Frontal cortex (tissue), 3 donors: ENCODE measurements at regions not wholly inside any gene's neighbourhood (a gene's known extent, or its start where the extent isn't known, plus 50 kb on each side); places are given as distances from the start of the nearest gene placed in this dataset.

Experiments
- DNase-seq, 2 donors: peaks; one replicate each; pipeline ENCODE4 v3.0.0; 2012; ENCODE audit warnings: low spot score in 2 of 2
- FAIRE-seq: peaks from 2 replicates; lab custom pipeline; 2012; peaks lifted over from hg19 to GRCh38; lab: Jason Lieb, UNC
- donor health status: control.
- donor health status: control.
- donor health status: control.

DNA sequence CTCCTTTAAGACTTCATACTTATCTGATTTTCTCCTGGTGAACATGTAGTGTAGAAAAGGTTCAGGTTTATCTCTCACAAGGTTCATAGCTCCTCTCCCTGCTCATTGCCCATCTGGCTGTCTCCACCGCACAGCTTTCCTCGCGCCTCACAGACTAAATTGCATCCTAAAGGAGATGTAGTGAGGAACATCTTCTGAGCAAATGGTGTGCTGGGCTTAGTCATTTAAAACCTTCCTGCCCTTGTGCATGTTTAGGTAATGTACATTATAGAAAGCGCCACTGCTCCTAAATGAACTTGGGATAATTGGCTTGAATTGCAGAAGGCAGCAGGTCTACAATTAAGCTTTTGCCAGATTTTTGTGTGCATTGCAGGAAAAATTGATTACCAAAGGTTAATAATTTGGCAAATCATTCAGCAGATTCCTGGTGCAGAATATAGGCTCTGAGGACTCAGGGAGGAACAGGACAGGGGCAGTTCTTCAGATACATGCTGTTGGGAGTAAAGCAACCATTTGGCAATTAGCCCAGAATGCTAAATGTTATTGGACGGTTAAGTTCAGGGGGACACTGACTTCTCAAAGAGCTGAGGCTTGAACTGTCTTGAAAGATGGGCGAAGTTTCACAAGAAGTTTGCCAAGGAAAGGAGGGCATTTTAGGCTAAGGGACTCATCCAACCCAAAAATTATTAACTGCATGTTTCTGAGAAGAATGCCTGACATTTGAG lies 108.4 kb upstream of the CLDN10 start:
- FAIRE-seq (no peak), DNase-seq (no peak)

DNA sequence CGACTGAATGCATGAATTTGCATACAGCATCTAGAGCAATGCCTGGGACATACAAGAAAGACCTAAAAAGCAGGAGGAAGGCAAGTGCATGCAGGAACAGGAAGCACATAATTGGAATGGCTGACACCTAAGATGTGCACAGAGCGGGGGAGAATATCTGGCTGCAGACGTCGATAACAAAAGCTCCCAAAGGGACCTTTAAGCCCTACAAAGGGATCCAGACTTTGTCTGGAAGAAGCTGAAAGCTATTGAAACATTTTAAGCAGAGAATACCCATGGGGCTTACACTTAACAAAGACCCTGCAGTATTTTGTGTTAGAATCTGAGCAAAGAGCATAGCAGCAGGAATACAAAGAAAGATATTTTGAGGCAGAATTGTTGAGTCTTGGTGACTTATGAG lies 107.4 kb upstream of the CLDN10 start:
- DNase-seq: no peak
- no peak for FAIRE-seq

DNA sequence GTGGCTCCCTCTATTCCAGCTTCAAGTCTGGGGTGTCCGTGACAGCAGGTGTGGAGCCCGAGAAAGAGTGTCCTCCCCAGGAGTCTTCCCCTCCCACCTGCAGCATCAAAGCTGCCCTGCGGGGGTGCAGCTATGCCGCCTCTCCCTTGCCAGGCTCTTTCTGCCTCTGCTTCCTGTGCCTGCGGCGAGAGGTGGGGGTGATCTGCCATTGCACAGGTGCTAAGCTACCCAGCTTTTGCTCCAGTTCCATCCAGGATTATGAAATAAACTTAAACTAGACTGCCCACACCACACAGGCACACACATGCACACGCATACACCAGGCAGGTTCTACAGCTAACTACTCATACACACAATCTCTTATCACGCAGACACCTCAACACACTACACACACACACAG lies 104.7 kb upstream of the CLDN10 start:
- peak in 1 of 2 donors; percentile 16 for DNase-seq
- no peak for FAIRE-seq

DNA sequence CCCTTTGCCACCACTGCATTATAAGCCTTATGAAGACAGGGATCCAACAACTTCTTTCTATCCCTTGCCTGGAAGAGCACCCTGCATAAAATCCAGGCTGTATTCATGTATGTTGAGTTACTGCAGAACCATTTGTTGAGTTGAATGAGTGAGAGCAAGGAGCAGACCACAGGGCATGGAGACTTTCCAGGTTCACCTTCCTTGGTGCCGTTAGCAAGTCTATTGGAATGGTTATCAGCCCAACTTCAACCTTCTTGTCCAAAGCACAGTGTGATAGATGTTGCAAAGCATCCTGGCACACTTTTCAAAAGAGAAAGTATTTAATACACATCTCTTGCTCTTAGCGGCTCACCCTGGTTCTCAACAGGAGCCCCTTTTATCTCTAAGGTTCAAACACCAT lies 100.9 kb upstream of the CLDN10 start:
- DNase-seq: no peak
- no peak for FAIRE-seq

DNA sequence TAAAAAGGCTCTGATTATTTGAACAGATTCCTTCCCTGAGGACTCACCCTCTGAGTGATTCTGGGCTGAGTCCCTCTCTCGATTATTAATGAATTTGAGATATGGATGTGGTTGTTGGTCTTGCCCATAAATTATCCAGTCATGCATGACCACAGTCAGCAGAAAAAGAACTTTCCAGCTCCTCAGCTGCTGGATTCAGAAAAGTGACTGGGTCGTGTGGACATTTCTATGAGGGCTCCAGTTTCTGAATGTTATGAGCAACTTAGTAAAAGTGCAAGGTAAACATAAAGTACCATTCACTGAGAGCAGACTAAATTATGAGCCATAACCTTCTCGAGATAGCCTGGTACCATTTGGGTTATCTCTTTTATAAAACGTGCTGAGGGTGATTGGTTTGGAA lies 100.1 kb upstream of the CLDN10 start:
- no peak for DNase-seq
- FAIRE-seq: no peak

- DNase-seq (no peak), FAIRE-seq (no peak)
Observed at GRCh38 chr13:95455782-95456181, 96.7 kb upstream of the CLDN10 start.

DNA sequence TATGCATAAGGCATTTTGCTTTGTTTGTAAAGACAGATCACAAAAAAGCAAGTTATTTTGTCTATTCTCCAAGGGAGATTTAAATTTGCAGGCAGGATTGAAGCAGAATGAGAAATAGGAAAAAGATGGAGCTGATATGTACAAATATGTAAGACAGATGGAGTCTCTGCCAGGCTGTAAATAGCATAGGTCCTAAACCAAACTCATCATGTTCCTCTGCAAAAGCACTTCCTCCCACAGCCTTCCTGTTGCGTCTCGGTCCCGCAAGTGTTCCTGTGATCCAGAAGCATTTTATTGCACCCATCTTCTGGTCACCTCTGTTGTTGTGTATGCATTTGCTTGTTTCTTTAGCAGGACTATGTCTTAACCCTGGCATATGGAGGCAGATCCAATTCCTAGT lies 95.7 kb upstream of the CLDN10 start:
- DNase-seq: no peak
- no peak for FAIRE-seq

- FAIRE-seq (no peak), DNase-seq (no peak)
Observed at GRCh38 chr13:95457294-95457693, 95.2 kb upstream of the CLDN10 start.

DNA sequence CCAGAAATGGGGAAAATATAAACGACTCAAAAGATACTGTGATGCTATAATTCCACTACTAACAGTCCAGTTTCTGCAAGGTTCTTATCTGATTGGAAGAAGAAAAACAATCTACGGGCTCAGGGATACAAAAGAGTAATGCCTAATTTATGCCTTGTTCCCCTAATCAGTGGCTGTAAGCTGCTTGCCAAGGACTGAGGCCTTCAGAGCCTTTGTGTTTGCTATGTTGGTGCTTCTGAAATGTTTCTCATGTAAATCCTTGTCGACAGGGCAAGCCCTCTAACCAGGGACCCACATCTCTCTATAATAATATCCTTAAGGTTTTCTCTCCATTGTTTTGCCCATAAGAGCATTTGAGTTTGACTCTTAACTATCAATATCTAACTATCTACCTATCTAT lies 89.7 kb upstream of the CLDN10 start:
- DNase-seq (no peak), FAIRE-seq (no peak)

DNA sequence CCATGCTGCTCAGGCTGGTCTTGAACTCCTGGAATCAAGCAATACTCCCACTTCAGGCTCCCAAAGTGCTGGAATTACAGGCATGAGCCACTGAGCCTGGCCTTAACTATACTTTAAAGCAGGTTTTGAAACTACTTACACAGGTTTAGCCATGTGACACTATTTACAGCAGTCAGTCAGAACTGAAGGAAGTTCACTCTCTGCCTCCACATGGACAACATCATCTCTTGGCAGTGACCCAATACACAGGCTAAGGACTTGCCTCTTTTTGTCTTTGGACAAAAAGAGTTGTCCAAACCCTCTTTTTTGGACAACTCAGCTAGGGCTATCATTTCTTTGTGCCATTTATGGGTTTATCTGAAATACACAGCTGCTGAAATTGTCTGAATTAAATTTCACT lies 89.0 kb upstream of the CLDN10 start:
- FAIRE-seq: no peak
- no peak for DNase-seq

- DNase-seq (no peak), FAIRE-seq (no peak)
Observed at GRCh38 chr13:95470574-95471366, 81.8 kb upstream of the CLDN10 start.

DNA sequence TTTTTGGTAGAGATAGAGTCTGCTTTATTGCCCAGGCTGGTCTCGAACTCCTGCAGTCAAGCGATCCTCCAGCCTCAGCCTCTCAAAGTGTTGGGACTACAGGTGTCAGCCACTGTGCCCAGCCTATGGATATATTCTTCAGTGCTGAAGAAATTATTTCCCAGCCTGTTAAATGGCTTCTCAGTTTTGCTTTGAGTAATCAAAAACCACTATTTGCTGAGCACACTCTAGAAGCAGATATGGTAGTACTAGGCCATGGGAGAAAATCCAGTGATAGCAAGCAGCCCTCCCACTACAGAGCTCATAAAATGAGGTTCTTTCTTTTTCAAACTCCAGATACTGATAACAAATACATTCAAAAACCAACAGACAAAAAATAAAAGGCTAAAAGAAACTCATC lies 80.6 kb upstream of the CLDN10 start:
- FAIRE-seq (no peak), DNase-seq (no peak)

DNA sequence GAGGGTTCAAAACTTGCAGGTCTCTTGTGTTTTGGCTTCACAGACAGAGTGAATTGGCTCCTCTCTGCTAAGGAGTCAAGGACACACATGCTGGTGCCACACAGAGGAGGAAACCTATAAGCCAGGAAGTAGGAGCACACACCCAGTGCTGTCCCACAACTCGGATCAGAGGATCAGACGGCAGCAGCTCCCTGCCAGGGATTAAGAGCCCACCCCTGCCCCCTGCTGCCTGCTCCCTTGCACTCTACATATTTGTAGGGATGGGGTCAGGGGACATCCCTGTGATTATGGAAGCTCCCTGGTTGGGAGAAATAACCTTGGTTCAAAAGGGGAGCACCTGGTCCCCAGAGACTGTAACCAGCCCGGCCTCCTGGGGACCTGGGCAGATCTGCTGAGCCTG lies 77.5 kb upstream of the CLDN10 start:
- FAIRE-seq (no peak), DNase-seq (no peak)

DNA sequence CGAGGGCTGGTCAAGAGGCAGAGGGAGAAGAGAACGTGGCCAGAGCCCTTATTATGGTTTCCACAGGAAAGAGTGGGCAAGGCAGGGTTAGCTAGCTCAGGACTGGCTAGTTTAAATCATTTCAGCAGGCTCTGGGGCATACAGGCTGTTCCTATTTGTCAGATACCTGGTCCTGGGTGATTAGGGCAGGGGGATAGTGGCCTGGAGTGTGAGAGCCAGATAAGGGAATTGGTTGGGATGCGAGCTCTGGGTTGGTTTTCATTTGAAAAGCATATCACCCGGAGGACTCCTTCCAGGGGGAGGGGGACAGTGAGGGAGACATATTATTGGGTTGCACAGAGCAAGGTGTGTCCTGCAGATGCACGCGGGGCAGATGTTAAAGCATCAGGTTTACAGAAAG lies 75.3 kb upstream of the CLDN10 start:
- no peak for FAIRE-seq
- no peak for DNase-seq

DNA sequence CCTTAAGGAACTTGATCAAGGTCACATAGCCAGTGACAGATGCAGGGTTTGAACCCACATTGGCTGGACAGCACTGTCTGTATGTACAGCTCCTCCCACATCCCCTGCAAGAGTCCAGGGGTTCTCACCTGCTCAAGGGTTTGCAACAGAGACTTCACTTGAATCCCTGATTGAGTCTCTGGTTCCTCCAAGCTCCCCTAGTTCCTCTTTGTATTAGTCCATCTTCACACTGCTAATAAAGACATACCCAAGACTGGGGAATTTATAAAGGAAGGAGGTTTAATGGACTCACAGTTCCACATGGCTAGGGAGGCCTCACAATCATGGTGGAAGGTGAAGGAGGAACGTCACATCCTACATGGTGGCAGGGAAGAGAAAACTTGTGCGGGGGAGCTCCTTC lies 72.8 kb upstream of the CLDN10 start:
- no peak for DNase-seq
- no peak for FAIRE-seq

DNA sequence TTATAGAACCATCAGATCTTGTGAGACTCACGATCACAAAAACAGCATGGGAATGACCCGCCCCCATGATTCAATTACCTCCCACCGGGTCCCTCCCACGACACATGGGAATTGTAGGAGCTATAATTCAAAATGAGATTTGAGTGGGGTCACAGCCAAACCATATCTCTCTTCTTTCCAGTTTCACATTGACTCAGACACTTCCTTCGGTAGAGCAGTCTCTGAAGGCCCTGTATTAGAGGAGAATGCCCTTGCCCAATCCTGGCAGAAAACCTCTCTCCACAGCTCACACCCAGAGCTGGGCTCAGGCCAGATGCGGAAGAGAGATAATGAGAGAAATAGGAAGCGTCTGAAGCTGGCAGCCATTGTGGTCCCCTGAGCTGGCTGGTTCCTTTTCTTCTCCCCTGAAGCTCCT lies 72.4 kb upstream of the CLDN10 start:
- DNase-seq (no peak), FAIRE-seq (no peak)

DNA sequence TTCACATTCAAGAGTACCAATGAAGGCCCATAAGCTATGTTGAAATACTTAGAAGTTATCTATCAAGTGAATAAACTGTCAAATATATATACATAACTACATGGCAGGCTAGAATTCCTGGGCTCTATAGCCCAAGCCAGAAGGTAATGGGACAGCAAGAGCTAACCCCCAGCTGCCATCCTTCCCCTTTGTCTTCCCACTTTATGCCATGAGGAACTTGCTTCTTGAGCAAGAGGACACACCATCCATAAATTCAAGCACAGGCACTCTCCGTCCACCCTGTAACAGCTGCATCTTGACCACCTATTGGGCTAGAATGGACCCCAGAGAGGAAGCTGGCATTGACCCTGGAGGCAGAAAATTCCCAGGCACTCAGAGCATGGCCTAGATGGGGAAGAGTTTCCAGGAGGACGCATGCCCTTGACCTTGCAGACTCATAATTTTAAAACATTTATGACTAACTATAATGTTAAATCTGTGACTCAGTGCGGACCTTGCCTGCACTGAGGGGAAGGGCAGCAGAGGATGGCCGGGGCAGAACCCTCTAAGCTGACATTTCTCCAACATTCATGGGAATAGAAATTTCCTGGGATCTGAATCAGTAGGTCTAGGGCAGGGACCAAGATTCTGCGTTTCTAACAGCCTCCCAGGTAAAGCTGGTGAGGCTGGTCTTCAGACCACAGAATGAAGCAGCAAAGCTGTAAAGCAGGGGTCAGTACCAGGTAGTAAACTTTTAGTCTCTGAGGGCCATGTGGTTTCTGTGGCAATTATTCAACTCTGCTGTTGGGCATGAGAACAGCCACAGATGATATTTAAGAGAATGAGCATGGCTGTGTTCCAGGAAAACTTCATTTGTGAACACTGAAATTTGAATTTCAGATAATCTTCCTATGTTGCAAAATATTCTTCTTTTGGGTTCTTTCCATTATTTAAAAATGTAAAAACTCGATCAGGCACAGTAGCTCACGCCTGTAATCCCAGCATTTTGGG lies 71.4 kb upstream of the CLDN10 start:
- DNase-seq (no peak), FAIRE-seq (no peak)

DNA sequence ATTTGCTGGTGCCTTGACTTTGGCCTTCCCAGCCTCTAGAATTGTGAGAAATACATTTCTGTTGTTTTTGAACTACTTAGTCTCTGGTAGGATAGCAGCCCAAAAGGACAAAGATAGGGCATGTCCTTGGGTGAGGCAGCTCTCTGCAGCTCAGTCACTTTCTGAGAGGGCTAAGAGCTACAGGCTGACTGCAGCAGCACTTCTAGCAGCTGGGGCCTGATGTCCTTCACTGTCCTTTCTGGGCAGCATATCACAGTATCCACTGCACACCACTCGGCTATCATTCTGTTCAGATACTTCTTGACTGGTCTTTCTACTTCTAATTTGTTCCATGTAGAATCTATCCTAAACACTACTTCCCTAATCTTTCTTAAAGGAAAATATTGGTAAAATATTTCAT lies 68.5 kb upstream of the CLDN10 start:
- FAIRE-seq (no peak), DNase-seq (no peak)

- DNase-seq (no peak), FAIRE-seq (no peak)
Observed at GRCh38 chr13:95485045-95485517, 67.4 kb upstream of the CLDN10 start.

DNA sequence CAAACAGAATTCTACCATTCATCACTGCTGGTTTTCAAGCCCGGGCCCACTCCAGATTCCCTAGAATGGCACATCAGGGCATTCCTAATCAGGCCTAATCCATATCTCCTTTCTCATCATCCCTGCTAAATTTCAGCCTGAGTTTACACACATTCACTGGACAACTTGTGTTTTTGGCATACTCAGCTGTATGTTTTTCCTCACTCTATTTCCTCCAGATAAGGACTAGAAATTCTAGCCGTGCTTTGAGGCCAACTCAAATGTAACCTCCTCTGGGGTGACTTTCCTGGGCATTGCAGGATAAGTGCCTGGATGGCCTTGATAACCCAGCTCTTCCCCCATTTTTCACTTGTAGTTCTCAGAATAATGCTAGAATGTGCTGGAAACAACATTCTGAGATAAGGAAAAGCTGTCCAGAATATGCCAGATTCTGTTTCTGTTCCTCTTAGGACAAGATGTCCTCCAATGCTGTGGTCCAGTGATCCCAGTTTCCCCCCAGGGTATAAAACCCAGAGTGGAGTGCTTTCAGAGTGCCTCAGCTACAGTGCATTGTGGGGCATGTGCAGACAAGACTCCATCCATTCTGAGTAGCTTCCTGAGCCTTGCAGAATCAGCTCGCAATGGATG lies 66.9 kb upstream of the CLDN10 start:
- no peak for DNase-seq
- no peak for FAIRE-seq
